IPS-18c (cell line): ENCODE measurements at regions not wholly inside any gene's neighbourhood (a gene's known extent, or its start where the extent isn't known, plus 50 kb on each side); places are given as distances from the start of the nearest gene placed in this dataset.
"Not testable (repeated sequence)": the region's sequence is repeated elsewhere in the genome, so short reads cannot be mapped to it uniquely, and the experiment has no call there.

Experiments used
- H3K4me3 ChIP-seq: 2 replicates; pipeline ENCODE4 v1.7.0; 2013; ENCODE audit warnings: low read depth, mild to moderate bottlenecking, low read length, moderate library complexity; ENCODE audit not compliant: insufficient read depth
- H3K9me3 ChIP-seq: one replicate; pipeline ENCODE4 v1.6.1; 2013; ENCODE audit warnings: mild to moderate bottlenecking, low read length, moderate library complexity; ENCODE audit not compliant: control insufficient read depth, insufficient read depth

GRCh38 chr10:121276822-121277221, 321.4 kb downstream of the FGFR2 start:
- Histone ChIP-seq H3K4me3 (no peak overlapping the region), H3K9me3 (no peaks in the 10 kb centered on the region)

GRCh38 chr10:121278386-121278785, 319.9 kb downstream of the FGFR2 start:
- H3K4me3 ChIP-seq, H3K9me3 ChIP-seq: not testable (repeated sequence)

GRCh38 chr10:121281576-121281975, 316.7 kb downstream of the FGFR2 start:
- H3K9me3 ChIP-seq, result no peaks in the 10 kb centered on the region
- H3K4me3 ChIP-seq, result no peak overlapping the region

- H3K4me3 ChIP-seq, result no peak overlapping the region
- no peaks in the 10 kb centered on the region for H3K9me3 ChIP-seq
Measured at GRCh38 chr10:121282264-121282663, 316.0 kb downstream of the FGFR2 start.

- Histone ChIP-seq H3K4me3 (no peak overlapping the region), H3K9me3 (no peaks in the 10 kb centered on the region)
Measured at GRCh38 chr10:121282797-121283515, 315.3 kb downstream of the FGFR2 start.

- Histone ChIP-seq H3K9me3 (no peaks in the 10 kb centered on the region), H3K4me3 (no peak overlapping the region)
Measured at GRCh38 chr10:121284936-121285335, 313.3 kb downstream of the FGFR2 start.

- Histone ChIP-seq H3K9me3 (no peaks in the 10 kb centered on the region), H3K4me3 (no peak overlapping the region)
Measured at GRCh38 chr10:121285406-121286196, 312.6 kb downstream of the FGFR2 start.

- no peak overlapping the region for H3K4me3 ChIP-seq
- H3K9me3 ChIP-seq, result no peaks in the 10 kb centered on the region
Measured at GRCh38 chr10:121288011-121288410, 310.2 kb downstream of the FGFR2 start.

- no peaks in the 10 kb centered on the region for H3K9me3 ChIP-seq
Measured at GRCh38 chr10:121288864-121289661, 309.2 kb downstream of the FGFR2 start.

GRCh38 chr10:121289800-121290199, 308.4 kb downstream of the FGFR2 start:
- H3K9me3 ChIP-seq, result no peaks in the 10 kb centered on the region

More at GRCh38 chr10:121288864-121289661, 309.2 kb downstream of the FGFR2 start:
- H3K4me3 ChIP-seq, result no peak overlapping the region

GRCh38 chr10:121290674-121291073, 307.6 kb downstream of the FGFR2 start:
- Histone ChIP-seq H3K9me3 (no peaks in the 10 kb centered on the region), H3K4me3 (no peak overlapping the region)

More at GRCh38 chr10:121289800-121290199, 308.4 kb downstream of the FGFR2 start:
- no peak overlapping the region for H3K4me3 ChIP-seq

GRCh38 chr10:121291376-121291775, 306.9 kb downstream of the FGFR2 start:
- no peak overlapping the region for H3K4me3 ChIP-seq
- no peaks in the 10 kb centered on the region for H3K9me3 ChIP-seq

GRCh38 chr10:121291823-121292222, 306.4 kb downstream of the FGFR2 start:
- no peaks in the 10 kb centered on the region for H3K9me3 ChIP-seq
- H3K4me3 ChIP-seq, result no peak overlapping the region

GRCh38 chr10:121292321-121292720, 305.9 kb downstream of the FGFR2 start:
- Histone ChIP-seq H3K9me3 (no peaks in the 10 kb centered on the region), H3K4me3 (no peak overlapping the region)

- Histone ChIP-seq H3K4me3 (no peak overlapping the region), H3K9me3 (no peaks in the 10 kb centered on the region)
Measured at GRCh38 chr10:121293110-121293509, 305.1 kb downstream of the FGFR2 start.

- Histone ChIP-seq H3K4me3 (no peak overlapping the region), H3K9me3 (no peaks in the 10 kb centered on the region)
Measured at GRCh38 chr10:121294630-121295029, 303.6 kb downstream of the FGFR2 start.

- Histone ChIP-seq H3K9me3 (no peaks in the 10 kb centered on the region), H3K4me3 (no peak overlapping the region)
Measured at GRCh38 chr10:121296378-121296777, 301.9 kb downstream of the FGFR2 start.
